NB4 (cell line): ENCODE measurements at regions not wholly inside any gene's neighbourhood (a gene's known extent, or its start where the extent isn't known, plus 50 kb on each side); places are given as distances from the start of the nearest gene placed in this dataset.

Experiments used
- DNase-seq: peaks from one replicate; pipeline ENCODE4 v3.0.0; 2010; ENCODE audit warnings: low read depth
- H3K4me3 ChIP-seq: one replicate; pipeline ENCODE4 v1.5.1; 2011; ENCODE audit warnings: mild to moderate bottlenecking, low read depth, low read length, moderate library complexity
- MAX ChIP-seq: IDR thresholded peaks from 2 replicates; pipeline ENCODE4 v1.6.1; 2011; ENCODE audit warnings: low read depth, low read length
- MYC ChIP-seq: IDR thresholded peaks from 2 replicates; pipeline ENCODE4 v1.6.1; 2011; ENCODE audit warnings: low read depth, low read length
- POLR2A ChIP-seq: IDR thresholded peaks from 2 replicates; pipeline ENCODE4 v1.6.1; 2011; ENCODE audit warnings: mild to moderate bottlenecking; ENCODE audit not compliant: insufficient read length; ENCODE audit errors: extremely low read depth
- TF ChIP-seq, protein P1 (sequence below): IDR thresholded peaks from one replicate; pipeline ENCODE4 v1.5.1; 2012; ENCODE audit warnings: low read depth, low read length

DNA sequence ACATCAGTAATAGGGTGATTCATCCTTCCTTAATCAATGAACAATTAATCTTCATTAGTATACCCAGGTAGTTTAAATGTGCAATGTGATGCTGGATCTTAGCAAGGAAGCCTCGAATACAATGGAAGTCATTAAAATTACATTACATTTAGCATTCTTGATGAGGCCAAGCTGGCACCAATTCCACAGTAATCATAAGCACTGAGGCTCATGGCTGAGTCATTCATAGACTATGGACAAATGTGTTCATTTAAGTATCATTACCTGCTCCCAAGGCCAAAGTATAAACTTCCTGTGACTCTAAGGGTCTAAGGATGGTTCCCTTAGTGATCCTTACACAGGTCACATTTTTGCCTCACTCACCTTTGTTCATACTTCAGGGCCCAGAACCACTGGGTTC is 266.4 kb upstream of the CDIN1 start:
- no peak for DNase-seq
- no peak for TF ChIP-seq MAX
- no peak for TF ChIP-seq MYC
- TF ChIP-seq, protein P1, sequence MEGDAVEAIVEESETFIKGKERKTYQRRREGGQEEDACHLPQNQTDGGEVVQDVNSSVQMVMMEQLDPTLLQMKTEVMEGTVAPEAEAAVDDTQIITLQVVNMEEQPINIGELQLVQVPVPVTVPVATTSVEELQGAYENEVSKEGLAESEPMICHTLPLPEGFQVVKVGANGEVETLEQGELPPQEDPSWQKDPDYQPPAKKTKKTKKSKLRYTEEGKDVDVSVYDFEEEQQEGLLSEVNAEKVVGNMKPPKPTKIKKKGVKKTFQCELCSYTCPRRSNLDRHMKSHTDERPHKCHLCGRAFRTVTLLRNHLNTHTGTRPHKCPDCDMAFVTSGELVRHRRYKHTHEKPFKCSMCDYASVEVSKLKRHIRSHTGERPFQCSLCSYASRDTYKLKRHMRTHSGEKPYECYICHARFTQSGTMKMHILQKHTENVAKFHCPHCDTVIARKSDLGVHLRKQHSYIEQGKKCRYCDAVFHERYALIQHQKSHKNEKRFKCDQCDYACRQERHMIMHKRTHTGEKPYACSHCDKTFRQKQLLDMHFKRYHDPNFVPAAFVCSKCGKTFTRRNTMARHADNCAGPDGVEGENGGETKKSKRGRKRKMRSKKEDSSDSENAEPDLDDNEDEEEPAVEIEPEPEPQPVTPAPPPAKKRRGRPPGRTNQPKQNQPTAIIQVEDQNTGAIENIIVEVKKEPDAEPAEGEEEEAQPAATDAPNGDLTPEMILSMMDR = no peak
- TF ChIP-seq POLR2A = no peak
- no peak overlapping the region for H3K4me3 ChIP-seq

- DNase-seq = no peak
- no peak overlapping the region for H3K4me3 ChIP-seq
- TF ChIP-seq, protein P1 = no peak
- TF ChIP-seq MYC (no peak), MAX (no peak), POLR2A (no peak)
Observed at GRCh38 chr15:36313736-36314280, 265.6 kb upstream of the CDIN1 start.

GRCh38 chr15:36315649-36316048 is 263.8 kb upstream of the CDIN1 start:
- no peak overlapping the region for H3K4me3 ChIP-seq
- no peak for TF ChIP-seq MAX
- no peak for TF ChIP-seq MYC
- TF ChIP-seq POLR2A = no peak
- TF ChIP-seq, protein P1 = no peak
- no peak for DNase-seq

DNA sequence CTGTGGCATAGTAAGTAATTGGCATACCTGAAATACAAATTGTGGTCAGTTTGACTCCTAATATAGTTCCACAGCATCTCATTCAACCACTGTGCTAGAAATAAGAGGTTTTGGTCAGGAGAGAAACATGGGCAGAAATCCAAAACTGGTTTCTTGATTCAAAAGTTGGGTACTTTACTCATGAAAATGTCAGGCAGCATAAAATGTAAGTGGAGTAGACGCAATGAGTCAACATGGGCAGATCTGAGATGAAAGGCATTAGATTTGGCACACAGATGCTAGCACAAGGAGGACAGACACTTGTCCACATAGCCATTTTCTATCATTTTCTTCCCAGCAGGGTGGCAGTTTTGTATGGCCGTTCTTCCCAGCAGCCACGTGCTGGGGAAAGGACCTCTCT is 255.8 kb upstream of the CDIN1 start:
- TF ChIP-seq MAX (no peak), POLR2A (no peak), MYC (no peak)
- TF ChIP-seq, protein P1 = no peak
- DNase-seq = no peak

GRCh38 chr15:36325206-36325605 is 254.2 kb upstream of the CDIN1 start:
- TF ChIP-seq MYC (no peak), POLR2A (no peak), MAX (no peak)
- no peak for DNase-seq
- H3K4me3 ChIP-seq = no peak overlapping the region

More for the DNA sequence above, 255.8 kb upstream of the CDIN1 start:
- H3K4me3 ChIP-seq = no peak overlapping the region

DNA sequence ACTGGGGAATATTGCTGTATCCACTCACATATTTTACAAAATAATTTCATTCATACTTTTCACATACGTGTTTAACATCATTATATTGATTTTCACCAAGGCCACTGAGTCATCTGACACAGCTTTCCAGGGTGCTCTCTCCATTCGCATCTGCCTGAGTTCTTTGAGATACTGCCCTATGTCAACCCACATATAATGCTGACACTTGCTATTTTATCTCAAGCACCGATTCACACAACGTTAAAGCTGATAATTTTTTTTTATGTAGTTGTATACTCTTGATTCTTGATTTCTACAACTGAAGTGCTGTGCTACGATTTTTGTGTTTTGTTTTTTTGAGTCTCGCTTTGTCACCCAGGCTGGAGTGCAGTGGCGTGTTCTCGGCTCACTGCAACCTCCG is 249.8 kb upstream of the CDIN1 start:
- DNase-seq = no peak
- TF ChIP-seq MAX (no peak), MYC (no peak), POLR2A (no peak)
- TF ChIP-seq, protein P1 = no peak
- H3K4me3 ChIP-seq = no peak overlapping the region
